HG03139 (cell line): ENCODE measurements at regions not wholly inside any gene's neighbourhood (a gene's known extent, or its start where the extent isn't known, plus 50 kb on each side); places are given as distances from the start of the nearest gene placed in this dataset.
"Not testable (repeated sequence)": the region's sequence is repeated elsewhere in the genome, so short reads cannot be mapped to it uniquely, and the experiment has no call there.

ENCODE experiments used
- ATAC-seq: cut with Tn5 transposase; IDR thresholded peaks from one replicate; pipeline ENCODE4 v1.9.1; 2021; ENCODE audit not compliant: unreplicated experiment

- ATAC-seq: no peak
Observed at GRCh38 chr5:82901281-82901888, 175.8 kb downstream of the TMEM167A start.

GRCh38 chr5:82894716-82895115 lies 182.5 kb downstream of the TMEM167A start:
- no peak for ATAC-seq

GRCh38 chr5:82889088-82889487 lies 188.1 kb downstream of the TMEM167A start:
- no peak for ATAC-seq

- no peak for ATAC-seq
Observed at GRCh38 chr5:82886911-82887310, 190.3 kb downstream of the TMEM167A start.

- ATAC-seq: peak; percentile 46
Observed at GRCh38 chr5:82885627-82886389, 191.4 kb downstream of the TMEM167A start.

- ATAC-seq: no peak
Observed at GRCh38 chr5:82884821-82885471, 192.2 kb downstream of the TMEM167A start.

GRCh38 chr5:82882316-82882715 lies 194.9 kb downstream of the TMEM167A start:
- ATAC-seq: no peak

GRCh38 chr5:82881571-82882174 lies 195.5 kb downstream of the TMEM167A start:
- no peak for ATAC-seq

- ATAC-seq: no peak
Observed at GRCh38 chr5:82879089-82879488, 198.1 kb downstream of the TMEM167A start.

- no peak for ATAC-seq
Observed at GRCh38 chr5:82873452-82873851, 203.7 kb downstream of the TMEM167A start.

GRCh38 chr5:82872321-82873288 lies 204.6 kb downstream of the TMEM167A start:
- not testable (repeated sequence) for ATAC-seq

GRCh38 chr5:82865625-82866024 lies 211.6 kb downstream of the TMEM167A start:
- ATAC-seq: no peak

GRCh38 chr5:82863266-82863665 lies 213.9 kb downstream of the TMEM167A start:
- no peak for ATAC-seq

- no peak for ATAC-seq
Observed at GRCh38 chr5:82862711-82863110, 214.5 kb downstream of the TMEM167A start.

GRCh38 chr5:82862261-82862660 lies 214.9 kb downstream of the TMEM167A start:
- ATAC-seq: no peak

GRCh38 chr5:82861701-82862100 lies 215.5 kb downstream of the TMEM167A start:
- no peak for ATAC-seq

- ATAC-seq: no peak
Observed at GRCh38 chr5:82859451-82860140, 217.6 kb downstream of the TMEM167A start.

- ATAC-seq: no peak
Observed at GRCh38 chr5:82858151-82859025, 218.8 kb downstream of the TMEM167A start.
